ENCODE measurements at regions not wholly inside any gene's neighbourhood (a gene's known extent, or its start where the extent isn't known, plus 50 kb on each side); places are given as distances from the start of the nearest gene placed in this dataset.
A peak's percentile ranks its signal among the peaks of the same experiment; 100 is the strongest.

- CTCF ChIA-PET (ENCODE audit: partially characterized antibody): interaction anchor here (0.8 to 1.6 kb wide), 6 partner anchors 10 to 31 kb away, joined by 3 to 7 read pairs (median 4); no protein-coding TSS in a partner anchor
- Histone ChIP-seq H3K9me3 (ENCODE audit: insufficient read depth in 2 of 2, low read depth in 1 of 2, low read length in 1 of 2) (no peaks in the 10 kb centered on the region; a peak in 1 of 4 replicates), H3K18ac (ENCODE audit: extremely low read depth, low read length) (no peak overlapping the region), H3K4me3 (ENCODE audit: extremely low read depth in 1 of 4, insufficient read depth in 2 of 4, low read depth in 3 of 4, low read length in 4 of 4) (no peak overlapping the region), H3K79me2 (ENCODE audit: control insufficient read depth in 1 of 2, insufficient read depth in 2 of 2, low read length in 2 of 2) (no peaks in the 10 kb centered on the region), H4K91ac (replicated peaks; ENCODE audit: insufficient read length, low read length) (no peak overlapping the region), H3K56ac (replicated peaks; ENCODE audit: insufficient read length, low read depth, low read length) (no peak overlapping the region), H3K23ac (ENCODE audit: insufficient read length) (no peak overlapping the region), H4K8ac (ENCODE audit: extremely low read depth, insufficient read depth, low read length) (no peak overlapping the region), H3K14ac (ENCODE audit: insufficient read length) (no peak overlapping the region), H4K20me1 (replicated peaks in 1 of 2; ENCODE audit: control insufficient read depth in 1 of 2, insufficient read depth in 2 of 2, low read length in 2 of 2) (no peaks in the 10 kb centered on the region), H2AK5ac (ENCODE audit: low read depth, low read length) (no peak overlapping the region), H3K4ac (replicated peaks; ENCODE audit: insufficient read length, low read depth, low read length) (no peak overlapping the region), H3K27ac (ENCODE audit: low read depth, low read length) (no peak overlapping the region), H3K27me3 (replicated peaks in 1 of 4; ENCODE audit: control insufficient read depth in 3 of 4, extremely low read depth in 1 of 4, insufficient read depth in 3 of 4, low read length in 3 of 4) (no peaks in the 10 kb centered on the region), H3K9ac (replicated peaks in 1 of 4; ENCODE audit: extremely low read depth in 1 of 4, low read depth in 3 of 4, low read length in 3 of 4) (no peak overlapping the region), H2BK5ac (ENCODE audit: low read depth, low read length) (no peak overlapping the region), H3K23me2 (ENCODE audit: low read depth, low read length) (no peaks in the 10 kb centered on the region), H2BK15ac (ENCODE audit: low read length) (no peak overlapping the region), H3K4me1 (replicated peaks in 1 of 4; ENCODE audit: control insufficient read depth in 3 of 4, insufficient read depth in 4 of 4, low read length in 3 of 4) (peaks cover 0 to 3% (median 0%) of the 10 kb centered on the region in 4 experiments; a peak in 1 of 7 replicates), H2BK20ac (ENCODE audit: low read length) (no peak overlapping the region), H4K5ac (ENCODE audit: insufficient read length, low read depth, low read length) (no peak overlapping the region), H2BK120ac (replicated peaks; ENCODE audit: low read depth, low read length) (no peak overlapping the region), H2BK12ac (ENCODE audit: low read depth, low read length) (no peak overlapping the region), H3K4me2 (ENCODE audit: insufficient read depth in 1 of 2, low read depth in 2 of 2, low read length in 2 of 2) (no peak overlapping the region), H2AFZ (ENCODE audit: low read length) (no peak overlapping the region), H3K36me3 (ENCODE audit: control insufficient read depth in 2 of 4, insufficient read depth in 4 of 4, low read length in 3 of 4) (no peaks in the 10 kb centered on the region), H3K79me1 (ENCODE audit: low read depth, low read length) (no peaks in the 10 kb centered on the region)
- POLR2A ChIA-PET (ENCODE audit: partially characterized antibody): no interaction called here
- WGBS, 2 experiments (ENCODE audit: extremely low coverage in 1 of 2, insufficient coverage in 1 of 2, insufficient read length in 1 of 2, insufficient replicate concordance in 2 of 2, low coverage in 1 of 2, low lambda C conversion rate in 2 of 2, missing lambda C conversion rate in 1 of 2): 55% methylated on average over 2 of the region's 2 CpGs; no CpG with 5 or more reads in 1 of the 2 experiments
- no peak for FAIRE-seq
- DNase-seq (ENCODE audit: low read depth in 1 of 2, low spot score in 2 of 2): no peak
- TF ChIP-seq TAF1 (IDR thresholded peaks at IDR 0.05; ENCODE audit: low read depth, low read length): no peak
- peak; percentile 44 to 49 for TF ChIP-seq RAD21 (IDR thresholded peaks at IDR 0.05 in 1 of 2, conservative IDR thresholded peaks at IDR 0.05 in 1 of 2; ENCODE audit: low read depth in 2 of 2, low read length in 2 of 2)
- TF ChIP-seq, protein P1, sequence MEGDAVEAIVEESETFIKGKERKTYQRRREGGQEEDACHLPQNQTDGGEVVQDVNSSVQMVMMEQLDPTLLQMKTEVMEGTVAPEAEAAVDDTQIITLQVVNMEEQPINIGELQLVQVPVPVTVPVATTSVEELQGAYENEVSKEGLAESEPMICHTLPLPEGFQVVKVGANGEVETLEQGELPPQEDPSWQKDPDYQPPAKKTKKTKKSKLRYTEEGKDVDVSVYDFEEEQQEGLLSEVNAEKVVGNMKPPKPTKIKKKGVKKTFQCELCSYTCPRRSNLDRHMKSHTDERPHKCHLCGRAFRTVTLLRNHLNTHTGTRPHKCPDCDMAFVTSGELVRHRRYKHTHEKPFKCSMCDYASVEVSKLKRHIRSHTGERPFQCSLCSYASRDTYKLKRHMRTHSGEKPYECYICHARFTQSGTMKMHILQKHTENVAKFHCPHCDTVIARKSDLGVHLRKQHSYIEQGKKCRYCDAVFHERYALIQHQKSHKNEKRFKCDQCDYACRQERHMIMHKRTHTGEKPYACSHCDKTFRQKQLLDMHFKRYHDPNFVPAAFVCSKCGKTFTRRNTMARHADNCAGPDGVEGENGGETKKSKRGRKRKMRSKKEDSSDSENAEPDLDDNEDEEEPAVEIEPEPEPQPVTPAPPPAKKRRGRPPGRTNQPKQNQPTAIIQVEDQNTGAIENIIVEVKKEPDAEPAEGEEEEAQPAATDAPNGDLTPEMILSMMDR (IDR thresholded peaks at IDR 0.05; ENCODE audit: control extremely low read depth in 1 of 3, insufficient read depth in 1 of 3, low read depth in 1 of 3, low read length in 3 of 3): peak in 2 of 3 experiments; percentile 20 to 53; a peak in 2 of 4 replicates
Measured at GRCh38 chr3:117719316-117719926, 1009.8 kb downstream of the TUSC7 start.
